DND-41 (cell line): ENCODE measurements at regions not wholly inside any gene's neighbourhood (a gene's known extent, or its start where the extent isn't known, plus 50 kb on each side); places are given as distances from the start of the nearest gene placed in this dataset.

Experiments
- EZH2 ChIP-seq: IDR thresholded peaks from 3 replicates; pipeline ENCODE4 v1.6.1; 2012; ENCODE audit warnings: borderline replicate concordance, low read depth, mild to moderate bottlenecking, moderate library complexity, low read length, inconsistent platforms; ENCODE audit not compliant: severe bottlenecking
- TF ChIP-seq, protein P1 (sequence below): IDR thresholded peaks from 2 replicates; pipeline ENCODE4 v1.5.1; 2012; ENCODE audit warnings: borderline replicate concordance, low read length, moderate library complexity, mild to moderate bottlenecking; ENCODE audit not compliant: poor library complexity, severe bottlenecking; ENCODE audit errors: extremely low read depth

DNA sequence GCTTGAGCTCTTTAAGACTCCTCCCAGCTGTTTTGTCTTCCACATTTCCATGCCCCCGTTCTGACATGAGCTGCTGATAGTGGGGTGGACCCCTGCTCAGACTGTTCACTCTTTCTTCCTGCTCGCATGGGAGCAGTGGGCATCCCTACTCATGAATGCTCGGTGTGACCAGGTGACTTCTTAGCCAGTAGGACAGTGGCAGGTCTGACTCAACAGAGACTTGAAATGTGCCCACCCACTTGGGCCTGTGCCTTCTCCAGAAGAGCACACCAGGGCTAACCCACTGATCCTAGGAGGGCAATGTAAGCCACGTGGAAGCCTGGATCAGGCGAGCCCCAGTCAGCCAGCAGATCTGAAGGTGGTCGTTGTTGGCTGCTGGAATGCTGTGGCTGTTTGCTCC is 582.0 kb downstream of the QKI start:
- TF ChIP-seq, protein P1, sequence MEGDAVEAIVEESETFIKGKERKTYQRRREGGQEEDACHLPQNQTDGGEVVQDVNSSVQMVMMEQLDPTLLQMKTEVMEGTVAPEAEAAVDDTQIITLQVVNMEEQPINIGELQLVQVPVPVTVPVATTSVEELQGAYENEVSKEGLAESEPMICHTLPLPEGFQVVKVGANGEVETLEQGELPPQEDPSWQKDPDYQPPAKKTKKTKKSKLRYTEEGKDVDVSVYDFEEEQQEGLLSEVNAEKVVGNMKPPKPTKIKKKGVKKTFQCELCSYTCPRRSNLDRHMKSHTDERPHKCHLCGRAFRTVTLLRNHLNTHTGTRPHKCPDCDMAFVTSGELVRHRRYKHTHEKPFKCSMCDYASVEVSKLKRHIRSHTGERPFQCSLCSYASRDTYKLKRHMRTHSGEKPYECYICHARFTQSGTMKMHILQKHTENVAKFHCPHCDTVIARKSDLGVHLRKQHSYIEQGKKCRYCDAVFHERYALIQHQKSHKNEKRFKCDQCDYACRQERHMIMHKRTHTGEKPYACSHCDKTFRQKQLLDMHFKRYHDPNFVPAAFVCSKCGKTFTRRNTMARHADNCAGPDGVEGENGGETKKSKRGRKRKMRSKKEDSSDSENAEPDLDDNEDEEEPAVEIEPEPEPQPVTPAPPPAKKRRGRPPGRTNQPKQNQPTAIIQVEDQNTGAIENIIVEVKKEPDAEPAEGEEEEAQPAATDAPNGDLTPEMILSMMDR: no peak
- no peak for TF ChIP-seq EZH2
